HG02678 (cell line): ENCODE measurements at regions not wholly inside any gene's neighbourhood (a gene's known extent, or its start where the extent isn't known, plus 50 kb on each side); places are given as distances from the start of the nearest gene placed in this dataset.

Experiments used
- ATAC-seq: cut with Tn5 transposase; IDR thresholded peaks from one replicate; pipeline ENCODE4 v1.9.1; 2021; ENCODE audit warnings: mild to moderate bottlenecking, moderate library complexity; ENCODE audit not compliant: unreplicated experiment

DNA sequence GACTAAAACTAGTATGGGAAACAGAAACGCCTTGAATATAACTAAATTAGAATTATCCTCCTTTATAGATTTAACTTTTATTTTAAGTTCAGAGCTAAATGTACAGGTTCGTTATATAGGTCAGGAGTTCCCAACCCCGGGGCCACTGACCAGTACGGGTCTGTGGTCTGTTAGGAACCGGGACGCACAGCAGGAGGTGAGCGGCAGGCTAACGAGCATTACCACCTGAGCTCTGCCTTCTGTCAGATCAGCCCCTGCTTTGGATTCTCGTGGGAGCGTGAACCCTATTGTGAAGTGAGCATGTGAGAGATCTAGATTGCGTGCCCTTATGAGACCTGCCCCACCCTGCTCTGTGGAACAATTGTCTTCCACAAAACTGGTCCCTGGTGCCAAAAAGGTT lies 51.0 kb downstream of the FAT4 start:
- no peak for ATAC-seq

DNA sequence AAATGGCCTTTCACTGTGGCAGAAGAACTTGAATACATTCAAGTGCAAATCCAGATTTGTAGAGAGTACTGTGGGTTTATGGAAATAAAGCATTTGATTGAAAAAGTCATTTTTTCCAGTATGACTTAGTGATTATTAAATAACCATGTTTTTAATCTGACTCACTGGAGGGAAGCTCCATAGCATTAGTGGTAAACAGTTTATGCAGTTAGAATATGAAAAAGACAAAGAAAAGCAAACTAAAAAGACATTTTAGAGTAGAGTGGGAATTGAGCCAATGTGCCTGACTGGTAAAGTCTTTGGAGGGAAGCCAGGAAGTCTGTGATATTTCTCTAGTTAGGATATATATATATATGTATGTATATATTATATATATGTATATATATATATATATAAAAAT lies 53.4 kb downstream of the FAT4 start:
- no peak for ATAC-seq

DNA sequence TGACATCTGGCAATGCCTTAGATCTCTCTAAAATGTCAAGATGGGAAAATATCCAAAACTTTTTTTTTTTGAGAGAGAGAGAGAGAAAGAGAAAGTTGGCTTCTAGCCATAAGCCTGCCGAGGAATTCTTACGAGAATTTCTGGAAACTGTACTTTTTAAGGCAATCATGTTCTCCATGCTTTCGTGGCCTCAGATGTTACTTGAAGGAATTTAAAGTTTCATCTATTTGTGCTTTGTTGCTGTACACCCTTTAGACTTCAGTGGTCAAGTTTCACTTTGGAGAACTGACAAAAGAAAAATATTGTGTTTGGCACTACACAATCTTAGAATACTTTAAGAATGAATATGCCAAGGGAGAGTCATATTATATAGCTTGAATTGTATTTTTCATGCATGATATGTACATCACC lies 53.9 kb downstream of the FAT4 start:
- no peak for ATAC-seq

DNA sequence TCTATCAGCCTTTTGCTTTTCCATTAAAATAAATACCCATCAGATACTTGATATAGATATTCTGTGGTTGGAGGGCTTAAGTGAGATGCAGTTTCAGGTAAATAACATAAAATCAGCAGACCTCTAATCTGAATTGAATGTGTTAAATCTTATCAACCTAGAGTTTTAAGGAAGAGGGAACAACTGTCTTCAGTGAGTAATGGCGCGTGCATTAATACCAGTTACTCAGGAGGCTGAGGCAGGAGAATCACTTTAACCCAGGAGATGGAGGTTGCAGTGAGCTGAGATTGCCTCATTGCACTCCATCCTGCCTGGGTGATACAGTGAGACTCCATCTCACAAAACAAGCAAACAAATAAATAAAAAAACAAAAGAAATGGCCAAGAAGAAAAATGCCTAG lies 54.3 kb downstream of the FAT4 start:
- ATAC-seq, result no peak

DNA sequence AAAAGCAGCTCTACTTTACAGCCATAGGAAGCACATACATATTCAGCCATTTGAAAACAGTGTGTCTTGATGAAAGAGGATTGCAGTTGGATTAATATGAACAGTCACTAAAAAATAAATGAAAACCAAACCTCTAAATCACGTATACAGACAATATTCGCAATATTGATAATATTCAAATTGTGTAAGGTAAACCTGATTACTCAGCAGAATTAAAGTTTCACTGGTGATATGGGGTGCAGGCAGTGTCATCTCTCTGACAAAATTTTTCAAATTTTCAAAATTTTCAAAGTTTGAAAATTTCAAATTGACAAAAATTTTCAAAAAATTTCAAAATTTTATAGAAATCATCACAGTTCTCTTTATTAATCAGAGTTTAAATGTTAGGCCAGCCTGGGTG lies 55.7 kb downstream of the FAT4 start:
- ATAC-seq, result no peak

DNA sequence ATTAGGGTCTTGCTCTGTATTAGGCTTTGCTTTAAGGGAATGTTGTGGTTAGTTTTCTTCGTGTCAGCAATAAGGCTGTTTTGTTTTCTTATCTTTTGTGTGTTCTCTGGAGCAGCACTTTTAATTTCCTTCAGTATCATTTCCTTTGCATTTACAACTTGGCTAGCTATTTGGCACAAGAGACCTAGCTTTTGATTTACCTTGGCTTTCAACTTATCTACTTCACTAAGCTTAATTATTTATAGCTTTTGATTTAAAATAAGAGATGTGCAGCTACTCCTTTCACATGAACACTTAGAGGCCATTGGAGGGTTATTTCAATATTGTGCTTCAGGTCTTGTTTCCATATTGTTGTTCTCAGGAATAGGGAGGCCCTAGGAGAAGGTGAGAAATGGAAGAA lies 68.2 kb downstream of the FAT4 start:
- ATAC-seq, result no peak

DNA sequence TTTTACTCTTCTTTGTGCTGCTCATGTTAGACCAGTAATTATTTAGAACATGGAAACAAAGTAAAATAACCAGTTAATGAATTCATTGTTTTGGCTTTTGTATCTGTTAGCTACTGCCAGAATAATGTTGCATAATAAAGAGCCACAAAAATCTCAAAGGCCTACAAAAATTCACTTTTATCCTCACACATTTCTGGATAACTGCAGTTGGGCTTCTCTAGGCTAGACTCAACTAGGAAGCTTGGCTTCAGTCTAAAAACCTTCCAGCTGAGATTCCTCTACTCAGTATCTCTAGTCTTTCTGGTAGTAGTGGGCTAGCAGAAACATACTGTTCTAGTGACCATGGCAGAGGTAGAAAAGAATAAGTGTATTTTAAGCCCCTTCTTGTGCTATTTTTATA lies 73.0 kb downstream of the FAT4 start:
- no peak for ATAC-seq

DNA sequence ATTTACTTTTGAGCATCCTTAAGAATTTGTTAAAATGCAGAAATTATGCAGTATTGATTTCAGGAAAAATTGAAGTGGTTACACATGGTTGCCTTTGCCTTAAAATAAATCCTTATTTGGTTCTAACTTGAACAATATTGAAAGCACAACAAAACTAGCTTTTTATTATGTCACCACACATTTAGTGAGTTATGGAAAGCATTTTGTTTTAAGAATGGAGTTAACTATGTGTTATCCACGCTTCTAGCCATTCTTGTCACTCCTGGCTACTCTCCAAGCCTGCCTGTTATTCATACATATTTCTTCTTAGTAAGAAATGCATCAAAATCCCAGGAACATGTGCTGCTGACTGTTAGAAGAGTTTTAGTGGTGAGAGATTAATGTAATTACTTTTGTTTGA lies 73.9 kb downstream of the FAT4 start:
- no peak for ATAC-seq

DNA sequence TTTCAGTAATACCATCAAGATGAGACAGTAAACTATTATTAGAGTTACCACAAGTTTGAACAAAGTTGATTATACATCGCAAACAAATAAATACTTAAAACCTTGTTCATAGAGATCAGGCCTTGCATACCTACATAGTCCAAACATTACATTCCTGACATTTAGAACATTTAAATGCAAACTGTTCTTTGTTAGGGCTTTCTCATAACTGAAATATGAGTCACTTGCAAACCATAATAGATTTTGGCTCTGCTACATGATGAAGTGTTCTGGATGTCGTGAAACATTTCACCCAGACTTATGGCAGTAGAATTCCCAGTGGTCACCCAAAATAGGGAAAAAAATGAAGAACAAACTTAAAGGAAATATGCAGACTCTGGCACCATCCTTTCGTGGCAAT lies 75.0 kb downstream of the FAT4 start:
- ATAC-seq, result no peak

DNA sequence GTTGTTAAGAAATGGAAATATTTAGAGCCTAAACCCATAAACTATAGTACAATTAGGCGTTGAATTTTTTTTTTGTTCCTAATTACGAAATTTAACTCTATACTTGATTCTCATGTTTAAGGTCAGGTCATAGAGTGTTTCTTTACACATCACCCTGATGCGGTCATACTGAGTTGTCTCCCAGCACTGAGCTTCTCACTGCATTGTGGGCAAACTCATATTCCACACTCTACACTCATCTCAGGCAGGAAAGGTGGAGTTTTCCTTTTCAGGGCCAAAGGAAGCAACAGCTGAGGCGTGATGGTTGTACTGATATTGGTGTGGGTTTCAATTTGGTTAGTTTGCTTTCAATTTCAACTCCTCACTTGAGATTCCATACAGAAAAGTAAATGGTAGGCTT lies 75.4 kb downstream of the FAT4 start:
- no peak for ATAC-seq

DNA sequence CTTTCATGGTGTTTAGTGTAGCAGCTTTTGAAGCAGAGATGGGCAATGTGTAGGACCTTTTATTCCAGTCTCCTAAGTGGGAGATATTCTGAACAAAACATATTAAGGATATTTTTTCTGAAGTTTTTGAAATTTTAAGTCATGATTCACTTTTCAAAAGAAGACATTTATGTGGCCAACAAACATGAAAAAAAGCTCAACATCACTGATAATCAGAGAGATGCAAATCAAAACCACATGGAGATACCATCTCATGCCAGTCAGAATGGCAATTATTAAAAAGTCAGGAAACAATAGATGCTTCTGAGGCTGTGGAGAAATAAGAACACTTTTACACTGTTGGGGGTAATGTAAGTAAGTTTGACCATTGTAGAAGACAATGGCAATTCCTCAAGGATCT lies 76.0 kb downstream of the FAT4 start:
- no peak for ATAC-seq

DNA sequence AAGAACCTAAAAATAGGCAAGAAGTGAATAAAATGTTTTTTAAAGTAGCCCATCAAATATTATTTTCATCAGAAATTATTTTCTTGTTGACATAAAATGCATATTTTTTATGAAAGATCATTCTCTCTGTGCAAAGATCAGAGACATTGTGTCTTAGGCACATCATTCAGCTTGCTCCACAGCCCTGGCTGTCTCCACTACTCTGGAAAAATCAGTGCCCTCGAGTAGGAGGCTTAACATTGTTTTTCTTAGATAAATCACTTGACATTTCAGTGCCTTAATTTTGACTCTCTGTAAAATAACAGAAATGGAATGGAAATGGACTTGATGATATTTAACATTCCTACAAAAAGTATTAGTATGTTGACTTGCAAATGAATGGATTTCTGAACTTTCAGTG lies 77.9 kb downstream of the FAT4 start:
- no peak for ATAC-seq

DNA sequence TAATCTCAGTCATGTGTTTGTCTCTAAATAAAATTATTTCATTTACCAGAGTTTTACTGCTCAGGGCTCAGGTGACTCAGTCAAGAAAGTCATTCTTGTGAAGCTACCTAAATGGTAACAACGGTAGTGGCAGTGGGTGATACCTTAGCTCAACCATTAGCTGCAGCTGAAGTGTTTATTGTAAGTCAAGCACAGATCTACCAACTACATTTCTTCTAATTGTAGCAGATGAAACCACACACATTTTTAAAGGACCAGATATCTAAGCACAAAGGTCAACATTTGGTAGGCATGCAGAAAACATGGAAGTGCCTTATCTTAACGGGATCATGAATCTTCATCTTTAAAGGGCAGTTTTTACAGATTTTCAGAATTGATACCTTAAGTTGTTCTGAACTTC lies 79.1 kb downstream of the FAT4 start:
- ATAC-seq, result no peak

DNA sequence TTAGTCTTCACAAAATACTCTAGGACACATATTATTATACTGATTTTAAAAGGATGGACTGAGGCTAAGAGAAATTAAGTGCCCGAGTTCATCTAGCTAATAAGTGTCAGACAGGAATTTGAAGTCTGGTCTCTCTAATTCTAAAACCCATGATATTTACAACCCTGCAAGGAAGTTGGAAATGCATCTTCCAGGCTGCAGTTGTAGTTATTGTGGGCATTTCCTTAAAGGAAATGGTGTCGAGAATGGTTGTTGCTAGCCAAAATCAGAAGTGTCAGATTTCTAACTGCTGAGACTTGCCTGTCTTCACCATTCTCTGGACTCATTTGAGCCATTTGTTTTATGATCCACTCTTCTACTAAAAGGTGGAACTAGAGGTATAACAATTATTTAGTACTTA lies 82.5 kb downstream of the FAT4 start:
- no peak for ATAC-seq

DNA sequence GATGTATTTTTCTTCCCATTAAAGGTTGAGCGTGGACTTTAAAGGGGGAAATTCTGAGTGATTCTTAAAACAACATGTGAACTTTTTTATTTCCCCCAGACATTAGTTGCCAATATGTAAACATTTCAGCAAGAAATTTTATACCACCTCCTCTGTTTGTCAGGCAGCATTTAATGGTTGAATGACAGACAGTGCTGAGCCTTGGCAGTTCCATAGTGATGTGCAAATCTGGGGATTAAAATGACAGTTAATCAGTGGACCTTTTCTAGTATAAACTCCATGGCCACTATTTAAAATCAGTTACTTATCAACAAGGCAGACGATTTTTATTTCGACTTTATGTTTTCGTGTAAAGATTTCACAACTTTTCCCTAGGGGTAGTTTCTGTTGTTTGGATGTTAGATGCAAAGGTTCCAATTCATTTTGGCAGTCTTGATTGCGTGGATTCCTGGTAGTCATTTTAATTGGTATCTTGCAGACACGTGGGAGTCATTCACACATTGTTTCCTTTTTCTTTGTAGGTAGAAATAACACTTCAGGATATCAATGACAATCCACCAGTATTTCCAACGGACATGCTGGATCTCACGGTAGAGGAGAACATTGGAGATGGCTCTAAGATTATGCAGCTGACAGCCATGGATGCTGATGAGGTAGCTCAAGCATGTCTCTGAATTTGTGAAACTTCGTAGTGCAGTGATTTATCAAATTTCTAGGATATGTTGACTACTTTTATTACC lies 83.7 kb downstream of the FAT4 start:
- ATAC-seq, result no peak

DNA sequence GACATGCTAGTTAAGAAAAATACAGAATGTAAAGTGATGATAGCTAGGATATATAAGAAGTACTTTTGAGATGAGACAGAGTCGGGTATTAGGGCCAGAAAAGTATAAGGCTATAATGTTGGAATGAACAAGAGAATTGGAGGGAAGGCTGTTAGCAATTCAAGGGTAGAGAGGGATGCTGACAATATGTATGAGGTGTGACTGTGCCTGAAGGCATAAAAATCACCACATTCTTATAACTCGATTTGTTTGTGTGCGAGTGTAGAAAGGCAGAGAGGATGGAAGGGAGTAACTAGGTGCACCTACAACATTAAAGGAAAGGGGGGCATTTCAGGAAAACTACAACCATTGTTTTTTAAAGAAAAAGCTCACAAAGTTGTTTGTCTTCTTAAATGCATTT lies 86.0 kb downstream of the FAT4 start:
- ATAC-seq, result no peak

DNA sequence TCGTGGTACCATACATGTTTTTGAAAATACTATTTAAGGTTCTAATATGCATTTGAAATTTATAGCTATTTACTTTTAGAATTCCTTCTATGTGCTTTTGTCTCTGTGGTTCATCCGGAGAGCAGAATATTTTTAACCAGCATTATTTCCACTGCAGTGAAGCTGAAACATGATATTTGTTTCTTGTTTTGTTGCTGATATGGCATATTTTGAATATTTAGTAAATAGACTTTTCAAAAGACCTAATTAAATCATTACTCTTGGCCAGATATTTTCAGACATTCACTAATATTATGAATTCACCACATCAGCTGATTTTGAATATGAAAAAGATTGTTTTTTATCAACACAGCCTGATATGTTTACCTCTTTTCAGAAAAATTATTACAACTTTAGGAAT lies 87.0 kb downstream of the FAT4 start:
- ATAC-seq, result no peak

DNA sequence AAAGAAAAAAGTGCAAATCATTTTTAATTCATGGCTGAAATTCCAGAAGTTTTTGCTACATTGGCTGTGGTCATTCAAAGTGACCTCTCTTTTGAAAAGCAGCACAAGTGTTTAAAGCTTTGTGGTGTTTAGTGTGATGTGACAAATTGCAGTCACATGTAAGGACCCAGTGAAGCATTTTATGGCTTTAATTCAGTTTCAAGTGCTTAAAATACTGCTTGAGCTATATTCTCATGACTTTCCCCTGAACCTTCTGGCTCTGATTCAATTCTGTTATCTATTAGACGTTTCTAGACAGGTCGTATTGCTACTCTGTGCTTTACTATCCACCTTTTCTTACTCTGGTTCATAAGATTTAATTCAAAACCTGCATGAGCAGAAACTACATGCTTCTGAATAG lies 105.8 kb downstream of the FAT4 start:
- ATAC-seq, result no peak

DNA sequence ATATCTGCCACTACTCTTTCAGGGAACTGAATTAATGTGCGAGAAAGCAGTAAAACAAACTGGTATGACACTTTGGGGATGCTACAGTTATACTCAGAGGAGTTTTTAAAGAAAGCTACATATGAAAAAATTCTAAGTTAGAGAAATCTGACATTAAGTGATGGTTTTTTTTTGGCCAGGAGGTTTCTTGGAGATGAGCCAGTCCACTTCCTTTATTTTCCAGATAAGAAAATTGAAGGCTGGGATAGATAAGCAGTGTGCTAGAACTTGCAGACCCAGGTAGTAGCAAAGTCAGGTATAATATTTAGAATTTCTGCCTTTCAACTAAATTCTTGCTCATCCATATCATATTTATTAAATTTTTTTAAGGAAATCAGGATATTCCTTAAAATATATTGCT lies 106.8 kb downstream of the FAT4 start:
- ATAC-seq, result no peak

DNA sequence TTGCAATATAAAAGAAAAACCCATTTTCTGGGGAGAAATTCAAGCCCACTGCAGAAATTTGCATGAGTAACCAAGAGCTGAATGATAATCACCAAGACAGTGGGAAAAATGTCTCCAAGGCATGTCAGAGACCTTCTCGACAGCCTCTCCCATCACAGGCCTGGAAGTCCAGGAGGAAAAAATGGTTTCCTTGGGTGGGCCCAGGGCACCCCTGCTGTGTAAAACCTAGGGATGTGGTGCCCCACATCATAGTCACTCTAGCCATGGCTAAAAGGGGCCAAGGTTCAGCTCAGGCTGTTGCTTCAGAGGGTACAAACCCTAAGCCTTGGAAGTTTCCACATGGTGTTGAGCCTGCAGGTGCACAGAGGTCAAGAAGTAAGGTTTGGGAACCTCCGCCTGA lies 108.4 kb downstream of the FAT4 start:
- no peak for ATAC-seq

DNA sequence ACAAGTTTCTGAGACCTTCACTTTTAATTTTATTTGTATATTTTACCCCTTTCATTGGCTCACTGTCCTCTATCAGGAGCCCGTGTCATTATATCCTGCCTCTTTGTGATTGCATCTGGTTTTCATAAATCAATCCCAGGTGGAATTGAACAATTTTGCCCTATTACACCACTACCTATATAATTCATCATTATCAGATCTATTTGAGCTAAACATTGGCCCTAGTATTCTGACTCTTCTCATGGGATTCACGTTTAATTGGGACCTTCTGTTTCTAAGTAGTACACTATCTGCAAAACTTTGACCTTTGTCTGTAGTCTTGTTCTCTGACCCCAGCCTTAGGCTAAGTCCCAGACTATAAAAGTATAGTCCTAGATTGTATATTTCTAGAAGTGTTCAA lies 114.1 kb downstream of the FAT4 start:
- ATAC-seq, result no peak

DNA sequence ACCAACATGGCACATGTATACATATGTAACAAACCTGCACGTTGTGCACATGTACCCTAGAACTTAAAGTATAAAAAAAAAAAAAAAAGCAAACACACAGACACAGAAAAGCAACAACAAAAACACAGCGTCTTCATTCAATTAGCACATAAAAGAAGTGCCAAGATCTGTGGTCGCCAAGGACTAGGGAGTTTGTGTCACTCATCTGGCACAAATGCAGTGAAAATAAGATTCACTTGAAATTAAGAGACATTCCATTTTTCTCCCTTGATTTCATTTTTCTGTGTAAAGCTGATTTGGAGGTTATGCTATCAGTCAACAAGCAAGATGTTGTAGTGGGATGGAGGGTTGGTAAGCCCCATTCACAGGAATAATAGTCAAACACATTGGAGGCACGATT lies 115.3 kb downstream of the FAT4 start:
- no peak for ATAC-seq

DNA sequence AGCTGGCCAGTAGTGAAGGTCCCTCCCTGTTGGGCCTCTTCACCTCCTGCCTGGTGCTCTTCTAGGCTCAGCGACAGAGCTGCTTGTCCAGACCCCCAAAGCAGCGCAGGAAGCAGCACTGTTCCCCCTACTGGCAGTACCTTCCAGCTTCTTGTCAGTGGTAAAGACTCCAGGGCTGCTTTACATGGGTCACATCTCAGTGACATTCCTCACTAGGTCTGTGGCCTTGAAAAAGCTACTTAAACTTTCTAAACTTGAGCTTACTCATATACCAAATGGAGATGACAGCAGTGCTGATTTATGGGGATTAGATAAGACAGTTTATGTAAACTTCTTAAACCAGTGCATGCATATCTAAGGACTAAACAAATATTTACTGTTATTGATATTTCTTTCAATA lies 117.3 kb downstream of the FAT4 start:
- no peak for ATAC-seq

DNA sequence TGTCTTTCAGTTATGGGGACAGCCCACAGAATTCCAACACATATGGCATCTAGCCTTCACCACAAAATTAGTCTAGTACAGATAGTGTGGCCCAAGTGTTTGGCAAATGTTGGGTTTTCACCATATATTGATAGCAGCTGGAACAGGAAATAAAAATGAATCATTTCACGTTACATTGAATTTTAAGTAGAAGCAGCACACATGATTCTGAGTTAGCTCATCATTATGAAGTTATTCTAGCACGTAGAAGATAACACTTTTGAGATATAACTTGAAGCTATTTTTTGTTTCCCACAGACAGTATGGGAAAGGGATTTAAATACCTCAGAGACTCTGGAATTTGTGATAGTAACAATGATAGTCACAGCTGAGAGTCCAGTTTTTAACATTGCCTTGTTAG lies 118.7 kb downstream of the FAT4 start:
- no peak for ATAC-seq
